ENCODE measurements at regions not wholly inside any gene's neighbourhood (a gene's known extent, or its start where the extent isn't known, plus 50 kb on each side); places are given as distances from the start of the nearest gene placed in this dataset.
A peak's percentile ranks its signal among the peaks of the same experiment; 100 is the strongest.

DNA sequence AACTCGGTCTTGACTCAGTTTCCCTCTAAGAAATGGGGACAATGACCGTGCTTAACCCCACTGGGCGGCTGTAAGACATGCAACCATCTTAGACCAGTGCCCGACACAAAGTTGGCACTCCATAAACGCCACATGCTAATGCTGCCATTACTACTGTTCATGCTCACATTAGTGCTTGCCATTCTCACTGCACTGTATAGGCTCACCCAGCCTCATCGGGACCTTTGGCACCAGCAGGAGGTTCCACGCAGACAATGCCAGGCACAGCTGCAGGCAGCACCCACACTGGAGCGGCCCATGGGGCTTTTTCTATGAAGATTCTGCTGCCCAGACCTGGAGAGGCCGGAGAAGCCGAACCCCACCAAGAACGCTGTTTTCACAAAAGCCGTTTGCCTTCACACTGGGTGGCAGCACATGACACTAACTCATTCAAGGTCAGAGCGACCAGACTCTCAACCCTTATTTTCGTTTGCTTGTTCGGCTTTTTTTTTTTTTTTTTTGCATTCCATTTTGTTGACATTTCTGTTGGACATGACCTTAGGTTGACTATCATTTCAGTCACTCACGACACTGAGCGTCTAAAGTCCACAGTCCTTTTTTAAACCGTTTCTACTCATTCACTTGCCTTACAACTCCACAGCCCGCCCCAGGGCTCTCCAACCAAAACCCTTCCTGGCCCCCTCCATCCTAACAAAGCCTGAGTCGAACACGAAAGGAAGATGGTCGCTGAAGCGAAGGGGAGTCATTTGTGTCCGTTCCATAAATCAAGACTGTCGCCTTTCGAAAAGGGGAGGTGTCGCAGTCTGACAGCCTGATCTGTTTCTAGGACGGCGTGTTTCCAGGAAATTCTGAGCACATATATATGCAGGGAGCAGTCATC lies 124.4 kb upstream of the RNF32 start:
- H3K9me3 ChIP-seq: peaks cover 0 to 8% (median 6%) of the 10 kb centered on the region in 4 donors
- no peak overlapping the region for H3K27ac ChIP-seq
- no peak overlapping the region for H3K4me3 ChIP-seq
- TF ChIP-seq, protein P1, sequence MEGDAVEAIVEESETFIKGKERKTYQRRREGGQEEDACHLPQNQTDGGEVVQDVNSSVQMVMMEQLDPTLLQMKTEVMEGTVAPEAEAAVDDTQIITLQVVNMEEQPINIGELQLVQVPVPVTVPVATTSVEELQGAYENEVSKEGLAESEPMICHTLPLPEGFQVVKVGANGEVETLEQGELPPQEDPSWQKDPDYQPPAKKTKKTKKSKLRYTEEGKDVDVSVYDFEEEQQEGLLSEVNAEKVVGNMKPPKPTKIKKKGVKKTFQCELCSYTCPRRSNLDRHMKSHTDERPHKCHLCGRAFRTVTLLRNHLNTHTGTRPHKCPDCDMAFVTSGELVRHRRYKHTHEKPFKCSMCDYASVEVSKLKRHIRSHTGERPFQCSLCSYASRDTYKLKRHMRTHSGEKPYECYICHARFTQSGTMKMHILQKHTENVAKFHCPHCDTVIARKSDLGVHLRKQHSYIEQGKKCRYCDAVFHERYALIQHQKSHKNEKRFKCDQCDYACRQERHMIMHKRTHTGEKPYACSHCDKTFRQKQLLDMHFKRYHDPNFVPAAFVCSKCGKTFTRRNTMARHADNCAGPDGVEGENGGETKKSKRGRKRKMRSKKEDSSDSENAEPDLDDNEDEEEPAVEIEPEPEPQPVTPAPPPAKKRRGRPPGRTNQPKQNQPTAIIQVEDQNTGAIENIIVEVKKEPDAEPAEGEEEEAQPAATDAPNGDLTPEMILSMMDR (IDR thresholded peaks at IDR 0.05): no peak
- no peak for TF ChIP-seq POLR2A (IDR thresholded peaks at IDR 0.05)
- no peak for TF ChIP-seq POLR2AphosphoS5 (IDR thresholded peaks at IDR 0.05)
- TF ChIP-seq EP300 (IDR thresholded peaks at IDR 0.05): no peak
- WGBS, 2 donors: 64 to 68% methylated on average over 28 to 29 of the region's 29 CpGs
- ATAC-seq (ENCODE audit: low FRiP score in 2 of 2): peak in 1 of 2 donors; percentile 28
- no peaks in the 10 kb centered on the region for H3K4me1 ChIP-seq
- DNase-seq: no peak
- H3K36me3 ChIP-seq: no peaks in the 10 kb centered on the region
- no peaks in the 10 kb centered on the region for H3K27me3 ChIP-seq

DNA sequence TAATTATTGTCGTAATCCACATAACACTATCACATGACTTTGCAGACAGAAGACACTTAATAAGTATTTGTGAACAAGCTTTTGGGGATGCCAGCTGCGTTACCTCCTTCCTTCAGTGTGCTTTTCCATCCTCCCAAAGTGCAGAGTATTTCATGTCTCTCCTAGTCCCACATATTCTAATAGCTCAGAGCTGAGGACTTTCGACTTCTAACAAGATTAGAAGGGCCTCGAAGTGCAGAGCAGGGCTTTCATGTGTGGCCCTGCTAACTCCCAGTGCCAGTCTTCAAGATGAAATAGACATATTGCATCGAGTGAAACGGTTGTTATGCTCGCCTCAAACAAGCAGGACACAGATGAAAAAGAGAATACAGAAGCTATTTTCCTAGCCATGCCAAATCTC lies 125.7 kb upstream of the RNF32 start:
- H3K27me3 ChIP-seq: no peaks in the 10 kb centered on the region

DNA sequence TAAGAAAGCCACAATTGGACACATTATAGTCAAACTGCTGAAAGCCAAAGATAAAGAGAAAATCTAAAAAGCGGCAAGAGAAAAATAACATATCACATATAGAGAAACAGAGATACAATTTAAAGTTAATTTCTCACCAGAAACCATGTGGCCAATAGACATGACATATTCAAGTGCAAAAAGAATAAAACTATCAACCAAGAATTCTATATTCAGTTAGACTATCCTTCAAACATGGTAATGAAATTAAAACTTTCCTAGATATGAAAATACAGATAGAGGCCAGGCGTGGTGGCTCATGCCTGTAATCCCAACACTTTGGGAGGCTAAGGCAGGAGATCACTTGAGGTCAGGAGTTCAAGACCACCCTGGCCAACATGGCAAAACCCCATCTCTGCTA lies 129.1 kb upstream of the RNF32 start:
- H3K9me3 ChIP-seq: peaks cover 0 to 16% (median 12%) of the 10 kb centered on the region in 4 donors
- no peaks in the 10 kb centered on the region for H3K27me3 ChIP-seq
- ATAC-seq (ENCODE audit: low FRiP score in 2 of 2): no peak
- DNase-seq: no peak
- no peaks in the 10 kb centered on the region for H3K4me1 ChIP-seq
- no peak overlapping the region for H3K4me3 ChIP-seq
- WGBS, 2 donors: 91 to 96% methylated on average over 2 of the region's 2 CpGs
- no peak overlapping the region for H3K27ac ChIP-seq
- no peaks in the 10 kb centered on the region for H3K36me3 ChIP-seq
- TF ChIP-seq EP300 (IDR thresholded peaks at IDR 0.05) (no peak), POLR2AphosphoS5 (IDR thresholded peaks at IDR 0.05) (no peak), POLR2A (IDR thresholded peaks at IDR 0.05) (no peak)
- TF ChIP-seq, protein P1 (IDR thresholded peaks at IDR 0.05): no peak

More for the DNA sequence above, 125.7 kb upstream of the RNF32 start:
- DNase-seq (no peak), ATAC-seq (ENCODE audit: low FRiP score in 2 of 2) (no peak)
- Histone ChIP-seq H3K36me3 (no peaks in the 10 kb centered on the region), H3K9me3 (peaks cover 0 to 16% (median 12%) of the 10 kb centered on the region in 4 donors), H3K27ac (no peak overlapping the region), H3K4me3 (no peak overlapping the region), H3K4me1 (no peaks in the 10 kb centered on the region)
- WGBS, 2 donors: 76 to 84% methylated on average over 7 of the region's 7 CpGs
- no peak for TF ChIP-seq POLR2AphosphoS5 (IDR thresholded peaks at IDR 0.05)
- no peak for TF ChIP-seq POLR2A (IDR thresholded peaks at IDR 0.05)
- TF ChIP-seq, protein P1 (IDR thresholded peaks at IDR 0.05): no peak
- TF ChIP-seq EP300 (IDR thresholded peaks at IDR 0.05): no peak

DNA sequence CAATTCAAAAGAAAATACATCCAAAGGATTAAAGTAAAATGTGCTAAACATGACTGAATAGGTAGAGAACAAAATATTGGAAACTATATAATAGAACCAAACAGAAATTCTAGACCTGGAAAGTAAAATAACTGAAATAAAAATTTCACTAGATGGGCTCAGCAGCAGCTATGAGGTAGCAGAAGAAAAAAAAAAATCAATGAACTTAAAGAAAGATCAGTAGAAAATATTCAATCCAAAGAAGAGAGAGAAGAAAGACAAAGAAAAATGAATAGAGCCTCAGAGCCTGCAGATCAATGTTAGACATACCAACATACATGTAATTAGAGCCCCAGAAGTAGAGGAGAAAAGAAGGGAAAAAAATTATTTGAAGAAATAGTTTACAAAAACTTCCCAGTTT lies 129.6 kb upstream of the RNF32 start:
- H3K36me3 ChIP-seq: no peaks in the 10 kb centered on the region
- DNase-seq (no peak), ATAC-seq (ENCODE audit: low FRiP score in 2 of 2) (no peak)
- H3K27ac ChIP-seq: no peak overlapping the region
- no peak overlapping the region for H3K4me3 ChIP-seq
- H3K4me1 ChIP-seq: no peaks in the 10 kb centered on the region
- H3K9me3 ChIP-seq: peaks cover 0 to 16% (median 12%) of the 10 kb centered on the region in 4 donors
- H3K27me3 ChIP-seq: no peaks in the 10 kb centered on the region
- TF ChIP-seq EP300 (IDR thresholded peaks at IDR 0.05): no peak
- TF ChIP-seq, protein P1 (IDR thresholded peaks at IDR 0.05): no peak
- TF ChIP-seq POLR2A (IDR thresholded peaks at IDR 0.05): no peak
- no peak for TF ChIP-seq POLR2AphosphoS5 (IDR thresholded peaks at IDR 0.05)

DNA sequence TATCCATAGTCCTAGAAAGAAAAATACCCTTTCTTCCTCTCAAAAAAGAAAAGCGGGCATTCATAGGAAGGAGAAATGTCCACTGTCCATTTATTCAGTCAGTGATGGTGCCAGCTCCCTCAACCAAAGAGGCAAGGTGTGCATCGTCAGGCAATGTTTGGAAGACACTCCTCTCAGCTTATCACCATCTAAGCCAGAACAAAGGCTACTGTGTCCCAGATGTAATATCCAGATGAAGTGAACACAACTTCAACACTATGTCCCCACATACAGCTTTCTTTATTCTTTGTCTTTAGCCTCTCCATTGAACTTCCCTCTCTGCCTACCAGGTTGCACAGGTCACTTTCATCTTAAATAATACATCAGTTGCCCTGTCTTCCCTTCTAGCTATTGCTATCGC lies 131.4 kb upstream of the RNF32 start:
- no peaks in the 10 kb centered on the region for H3K36me3 ChIP-seq
- H3K4me1 ChIP-seq: no peaks in the 10 kb centered on the region
- no peak overlapping the region for H3K27ac ChIP-seq
- H3K4me3 ChIP-seq: no peak overlapping the region
- 93 to 100% methylated on average over 3 of the region's 3 CpGs for WGBS, 2 donors
- H3K9me3 ChIP-seq: peaks cover 0 to 16% (median 12%) of the 10 kb centered on the region in 4 donors
- no peak for ATAC-seq (ENCODE audit: low FRiP score in 2 of 2)
- DNase-seq: no peak
- H3K27me3 ChIP-seq: no peaks in the 10 kb centered on the region
- TF ChIP-seq POLR2A (IDR thresholded peaks at IDR 0.05): no peak
- TF ChIP-seq, protein P1 (IDR thresholded peaks at IDR 0.05): no peak
- no peak for TF ChIP-seq EP300 (IDR thresholded peaks at IDR 0.05)
- TF ChIP-seq POLR2AphosphoS5 (IDR thresholded peaks at IDR 0.05): no peak

Measured in upper lobe of left lung (tissue), 6 donors.